ENCODE measurements at regions not wholly inside any gene's neighbourhood (a gene's known extent, or its start where the extent isn't known, plus 50 kb on each side); places are given as distances from the start of the nearest gene placed in this dataset.
"Not testable (repeated sequence)": the region's sequence is repeated elsewhere in the genome, so short reads cannot be mapped to it uniquely, and the experiment has no call there.

DNA sequence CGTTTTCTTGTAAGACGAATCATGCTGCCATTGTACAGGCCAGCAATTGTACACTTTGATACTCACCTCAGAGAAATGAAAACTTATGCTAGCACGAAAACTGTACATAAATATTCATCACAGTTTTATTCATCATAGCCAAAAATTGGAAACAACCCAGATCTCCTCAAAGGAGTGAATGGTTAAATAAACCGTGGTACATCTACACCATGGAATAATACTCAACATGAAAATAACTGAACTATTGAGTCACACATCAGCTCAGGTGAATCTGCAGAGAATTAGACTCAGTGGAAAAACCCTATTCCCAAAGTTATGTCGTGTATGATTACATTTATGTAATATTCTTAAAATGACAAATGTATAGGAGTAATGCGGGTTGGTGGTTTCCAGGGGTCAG, 251.0 kb upstream of the HDAC4 start:
- DNase-seq (ENCODE audit: low read depth) = no peak
- in situ Hi-C loops (cut with HindIII; ENCODE audit: low pct_unique_long_range_greater_than_20kb, low sequenced_read_pairs) = no loop called here

GRCh38 chr2:239650674-239651073, 249.9 kb upstream of the HDAC4 start:
- in situ Hi-C loops (cut with HindIII; ENCODE audit: low pct_unique_long_range_greater_than_20kb, low sequenced_read_pairs) = no loop called here

GRCh38 chr2:239649309-239649708, 248.5 kb upstream of the HDAC4 start:
- in situ Hi-C loops (cut with HindIII; ENCODE audit: low pct_unique_long_range_greater_than_20kb, low sequenced_read_pairs) = no loop called here
- DNase-seq (ENCODE audit: low read depth) = no peak

More at GRCh38 chr2:239650674-239651073, 249.9 kb upstream of the HDAC4 start:
- no peak for DNase-seq (ENCODE audit: low read depth)

- in situ Hi-C loops (cut with HindIII; ENCODE audit: low pct_unique_long_range_greater_than_20kb, low sequenced_read_pairs) = no loop called here
- no peak for DNase-seq (ENCODE audit: low read depth)
Observed at GRCh38 chr2:239648607-239649006, 247.8 kb upstream of the HDAC4 start.

DNA sequence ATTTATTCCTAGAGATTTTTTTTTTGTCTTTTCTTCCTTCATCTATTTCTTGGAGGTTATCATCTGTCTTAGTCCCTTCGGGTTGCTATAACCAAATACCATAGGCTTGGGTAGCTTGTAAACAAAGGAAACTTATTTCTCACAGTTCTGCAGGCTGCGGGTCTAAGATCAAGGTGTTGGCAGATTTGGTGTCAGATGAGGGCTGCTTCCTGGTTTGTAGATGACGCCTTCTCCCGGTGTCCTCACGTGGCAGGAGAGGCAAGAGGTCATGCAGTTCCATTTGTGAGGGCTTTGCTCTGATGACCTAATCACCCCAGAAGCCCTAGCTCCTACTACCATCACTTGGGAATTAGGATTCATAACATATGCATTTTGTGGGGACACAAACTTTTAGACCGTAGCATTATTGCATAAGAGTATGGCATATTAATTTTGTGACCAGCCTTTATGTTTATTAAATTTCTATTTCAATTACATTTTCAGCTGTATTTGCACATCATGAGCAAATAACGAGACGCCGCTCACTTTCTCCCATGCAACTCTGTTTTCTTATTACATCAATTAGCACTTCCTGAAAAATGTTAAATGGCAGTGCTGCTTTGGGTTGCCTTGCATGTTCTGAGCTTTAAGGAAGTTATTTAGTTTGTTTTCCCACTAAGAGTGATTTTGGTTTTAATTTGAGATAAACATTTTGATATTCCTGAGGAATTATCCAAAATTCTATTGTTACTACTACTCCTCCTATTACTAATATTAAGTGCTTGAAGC, 246.4 kb upstream of the HDAC4 start:
- in situ Hi-C loops (cut with HindIII; ENCODE audit: low pct_unique_long_range_greater_than_20kb, low sequenced_read_pairs) = no loop called here
- no peak for DNase-seq (ENCODE audit: low read depth)

DNA sequence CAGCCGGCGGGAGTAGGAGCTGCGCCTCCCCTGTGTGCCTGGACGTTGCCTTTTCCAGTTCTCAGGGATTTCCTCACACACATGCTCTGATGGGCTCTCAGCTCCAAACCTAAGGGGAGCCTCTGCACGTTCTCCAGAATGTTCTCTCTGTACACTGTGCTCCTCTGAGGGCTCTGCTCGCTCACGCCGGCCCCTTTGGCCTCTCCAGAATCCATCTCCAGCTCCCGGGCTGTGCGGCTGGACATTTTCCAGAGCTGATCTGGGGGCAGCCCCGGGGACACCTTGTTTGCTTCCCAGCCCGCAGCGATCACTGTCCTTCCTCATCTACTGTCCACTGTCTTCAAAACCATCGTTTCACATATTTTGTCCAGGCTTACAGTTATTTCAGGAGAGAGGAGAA, 245.4 kb upstream of the HDAC4 start:
- DNase-seq (ENCODE audit: low read depth) = no peak
- in situ Hi-C loops (cut with HindIII; ENCODE audit: low pct_unique_long_range_greater_than_20kb, low sequenced_read_pairs) = no loop called here

- in situ Hi-C loops (cut with HindIII; ENCODE audit: low pct_unique_long_range_greater_than_20kb, low sequenced_read_pairs); DNase-seq (ENCODE audit: low read depth): not testable (repeated sequence)
Observed at GRCh38 chr2:239644594-239644993, 243.8 kb upstream of the HDAC4 start.

DNA sequence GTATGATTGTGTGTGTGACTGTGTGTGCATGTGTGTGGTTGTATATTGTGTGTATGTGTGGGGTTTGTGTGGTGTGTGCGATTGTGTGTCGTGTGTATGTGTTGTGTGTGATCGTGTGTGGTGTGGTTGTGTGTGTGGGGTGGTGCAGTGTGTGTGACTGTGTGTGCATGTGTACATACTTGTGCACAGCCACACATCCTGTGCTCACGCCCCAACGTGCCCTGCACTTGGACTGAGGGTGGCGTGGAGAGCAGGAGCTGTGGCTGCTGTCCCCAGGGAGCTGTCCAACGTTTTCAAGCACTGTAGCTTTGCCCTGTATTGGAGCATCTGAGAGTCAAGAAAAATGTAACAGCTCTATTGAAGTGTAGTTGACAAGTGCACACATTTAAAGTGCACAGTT, 243.2 kb upstream of the HDAC4 start:
- DNase-seq (ENCODE audit: low read depth) = no peak
- in situ Hi-C loops (cut with HindIII; ENCODE audit: low pct_unique_long_range_greater_than_20kb, low sequenced_read_pairs) = no loop called here

GRCh38 chr2:239642406-239643004, 241.7 kb upstream of the HDAC4 start:
- DNase-seq (ENCODE audit: low read depth) = no peak
- in situ Hi-C loops (cut with HindIII; ENCODE audit: low pct_unique_long_range_greater_than_20kb, low sequenced_read_pairs) = no loop called here

GRCh38 chr2:239641904-239642303, 241.1 kb upstream of the HDAC4 start:
- in situ Hi-C loops (cut with HindIII; ENCODE audit: low pct_unique_long_range_greater_than_20kb, low sequenced_read_pairs); DNase-seq (ENCODE audit: low read depth): not testable (repeated sequence)

GRCh38 chr2:239640676-239641578, 240.1 kb upstream of the HDAC4 start:
- in situ Hi-C loops (cut with HindIII; ENCODE audit: low pct_unique_long_range_greater_than_20kb, low sequenced_read_pairs) = no loop called here
- DNase-seq (ENCODE audit: low read depth) = no peak

DNA sequence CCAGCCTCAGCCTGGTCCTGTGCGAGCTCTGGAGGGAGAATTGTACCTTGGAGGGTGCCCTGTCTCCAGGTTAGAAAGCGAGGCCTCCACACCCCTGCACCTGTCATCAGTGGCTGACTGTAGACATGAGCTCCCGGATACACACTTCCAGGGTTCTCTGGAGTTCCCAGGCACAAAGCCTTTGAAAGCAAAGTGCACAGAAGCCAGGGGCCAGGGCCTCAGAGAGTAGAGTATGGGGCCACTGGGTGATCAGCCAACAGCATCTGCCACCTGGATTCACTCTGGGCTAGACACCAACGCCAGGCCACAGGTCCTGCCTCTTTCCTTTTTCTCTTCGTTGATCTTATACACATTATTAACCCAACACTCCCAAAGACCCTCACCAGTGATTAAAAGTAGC, 239.4 kb upstream of the HDAC4 start:
- in situ Hi-C loops (cut with HindIII; ENCODE audit: low pct_unique_long_range_greater_than_20kb, low sequenced_read_pairs) = no loop called here
- no peak for DNase-seq (ENCODE audit: low read depth)

GRCh38 chr2:239639421-239640185, 238.8 kb upstream of the HDAC4 start:
- in situ Hi-C loops (cut with HindIII; ENCODE audit: low pct_unique_long_range_greater_than_20kb, low sequenced_read_pairs) = no loop called here

DNA sequence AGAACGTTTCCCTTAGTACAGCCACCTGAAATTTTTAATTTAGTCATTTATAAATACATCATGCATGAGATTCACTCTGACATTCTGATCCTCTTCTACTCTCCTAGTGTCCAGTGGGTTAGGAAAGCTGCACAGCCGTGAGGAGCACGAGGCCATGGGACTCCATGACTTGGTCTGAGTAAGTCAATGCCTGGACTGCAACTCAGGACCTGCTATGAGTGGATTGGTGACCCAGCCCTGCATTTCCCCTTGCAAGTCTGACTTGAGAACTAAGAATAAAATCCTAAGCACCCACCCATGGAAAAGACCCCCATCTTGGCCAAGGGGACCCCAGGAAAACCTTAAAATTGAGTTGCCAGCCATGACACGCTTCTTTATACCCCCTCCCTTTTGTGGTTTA, 237.6 kb upstream of the HDAC4 start:
- no peak for DNase-seq (ENCODE audit: low read depth)
- in situ Hi-C loops (cut with HindIII; ENCODE audit: low pct_unique_long_range_greater_than_20kb, low sequenced_read_pairs) = no loop called here

More at GRCh38 chr2:239639421-239640185, 238.8 kb upstream of the HDAC4 start:
- DNase-seq (ENCODE audit: low read depth) = no peak

DNA sequence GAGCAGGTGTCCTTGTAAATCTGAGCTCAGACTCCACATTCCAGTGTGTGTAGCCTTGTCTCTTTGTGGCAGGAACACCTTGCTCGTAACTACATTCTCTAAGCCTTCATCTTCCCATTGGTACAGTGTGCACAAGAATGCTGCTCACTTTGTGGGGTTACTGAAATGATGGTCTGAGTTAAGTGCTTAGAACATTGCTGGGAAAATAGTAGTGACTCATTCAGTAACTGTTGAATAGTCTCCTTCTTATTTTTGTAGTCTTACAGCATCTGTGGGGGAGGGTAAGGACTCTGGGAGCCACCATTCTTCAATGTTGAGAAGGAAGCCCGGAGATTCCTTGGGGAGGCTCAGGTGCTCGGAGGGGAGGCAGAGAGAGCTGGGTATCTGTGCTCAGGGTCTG, 236.0 kb upstream of the HDAC4 start:
- DNase-seq (ENCODE audit: low read depth) = no peak
- in situ Hi-C loops (cut with HindIII; ENCODE audit: low pct_unique_long_range_greater_than_20kb, low sequenced_read_pairs) = no loop called here

DNA sequence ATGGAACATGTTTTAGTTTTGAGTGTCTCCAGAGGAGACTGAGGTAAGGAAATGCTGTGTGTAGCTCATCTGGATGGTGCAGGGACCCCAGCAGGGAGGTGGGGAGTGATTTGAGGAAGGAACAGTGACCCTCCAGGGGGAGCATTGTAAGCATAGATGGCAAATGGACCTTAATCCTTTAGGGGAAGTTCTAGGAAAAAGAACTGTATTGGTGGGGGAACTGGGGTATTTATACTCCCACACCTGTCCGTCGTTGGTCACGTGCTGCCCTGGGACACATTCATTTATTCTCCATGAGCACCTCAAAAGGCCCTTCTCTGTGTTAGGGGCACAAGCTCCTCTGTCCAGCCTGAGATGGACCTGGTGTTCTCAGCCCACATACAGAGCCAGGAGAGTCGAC, 233.9 kb upstream of the HDAC4 start:
- DNase-seq (ENCODE audit: low read depth) = no peak
- in situ Hi-C loops (cut with HindIII; ENCODE audit: low pct_unique_long_range_greater_than_20kb, low sequenced_read_pairs) = no loop called here

DNA sequence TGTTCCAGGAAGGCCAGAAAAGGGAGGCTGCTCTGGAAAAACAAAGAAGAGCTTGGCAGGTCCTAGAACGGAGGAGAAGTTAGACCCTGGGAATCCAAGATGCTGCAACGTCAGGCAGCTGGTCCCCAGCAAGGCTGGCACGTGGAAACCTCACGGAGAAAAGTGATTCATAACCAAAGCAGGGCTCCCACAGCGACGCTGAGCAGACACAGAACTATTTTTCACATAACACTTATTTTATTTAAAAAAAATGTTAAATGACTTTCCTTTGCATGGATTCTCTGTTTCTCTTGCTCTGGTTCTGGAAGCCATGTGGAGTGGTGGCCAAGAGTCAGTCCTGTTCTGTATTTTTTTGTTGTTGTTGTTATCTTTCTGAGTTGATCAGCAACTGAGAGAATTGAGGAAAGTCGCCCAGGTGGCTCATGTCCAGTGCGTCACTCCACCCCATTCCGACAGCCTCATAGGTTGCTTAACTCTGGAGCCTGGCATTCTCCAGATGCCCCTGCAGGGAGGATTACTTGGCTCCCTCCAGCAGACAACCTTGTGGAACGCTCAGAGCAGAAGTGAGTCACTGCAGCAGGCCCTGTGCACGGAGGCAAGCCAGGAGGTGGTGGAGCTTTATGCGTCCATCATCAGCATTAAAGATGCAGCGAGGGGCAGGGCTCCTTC, 229.9 kb upstream of the HDAC4 start:
- in situ Hi-C loops (cut with HindIII; ENCODE audit: low pct_unique_long_range_greater_than_20kb, low sequenced_read_pairs) = no loop called here
- DNase-seq (ENCODE audit: low read depth) = no peak

Measured in Caki2 (cell line).